Caco-2 (cell line): ENCODE measurements at regions not wholly inside any gene's neighbourhood (a gene's known extent, or its start where the extent isn't known, plus 50 kb on each side); places are given as distances from the start of the nearest gene placed in this dataset.

Experiments used
- BruUV-seq: library from RNA; stranded (reverse); fragments of 400-500 nt; replicated peaks from 2 replicates; lab custom pipeline; 2021; lab: Mats Ljungman, UMichigan
- CTCF ChIA-PET: fragments of 300-600 bp; sonication (Branson Sonifier 250); formaldehyde crosslinking; loops from one replicate; lab custom pipeline; 2022; ENCODE audit warnings: antibody characterized with exemption; lab: Charles Lee
- POLR2A ChIA-PET: fragments of 300-600 bp; sonication (Branson Sonifier 250); formaldehyde crosslinking; loops from one replicate; lab custom pipeline; 2022; ENCODE audit warnings: antibody characterized with exemption; lab: Charles Lee
- DNase-seq, 2 experiments: peaks; one replicate each; pipeline versions ENCODE4 v3.0.0 to v3.0.0-alpha.2; 2020 to 2022
- H3K27me3 ChIP-seq: replicated peaks from 2 replicates; pipeline ENCODE4 v1.6.0; 2011; ENCODE audit warnings: low read length; ENCODE audit not compliant: control insufficient read depth, insufficient read depth
- H3K36me3 ChIP-seq: 2 replicates; pipeline ENCODE4 v1.5.1; 2011; ENCODE audit warnings: low read length; ENCODE audit not compliant: control insufficient read depth, insufficient read depth
- H3K4me1 ChIP-seq: fragments of 250-450 bp; sonication (Bioruptor Pico); 2 replicates; pipeline ENCODE4 v1.5.1; 2020; ENCODE audit warnings: mild to moderate bottlenecking
- H3K4me3 ChIP-seq: 2 replicates; pipeline ENCODE4 v1.5.1; 2011; ENCODE audit warnings: low read depth, mild to moderate bottlenecking, control low read depth, low read length
- H3K9me3 ChIP-seq: fragments of 250-450 bp; sonication (Bioruptor Pico); 2 replicates; pipeline ENCODE4 v1.5.1; 2020; ENCODE audit warnings: mild to moderate bottlenecking, moderate library complexity
- H3K27ac Mint-ChIP-seq: one replicate; pipeline ENCODE4 v1.8.0; 2022; ENCODE audit warnings: mixed read lengths; ENCODE audit not compliant: unreplicated experiment
- H3K27me3 Mint-ChIP-seq: one replicate; pipeline ENCODE4 v1.8.0; 2022; ENCODE audit warnings: mixed read lengths; ENCODE audit not compliant: insufficient read depth, unreplicated experiment
- H3K36me3 Mint-ChIP-seq: one replicate; pipeline ENCODE4 v1.8.0; 2022; ENCODE audit warnings: mild to moderate bottlenecking, mixed read lengths; ENCODE audit not compliant: insufficient read depth, unreplicated experiment
- H3K4me1 Mint-ChIP-seq: one replicate; pipeline ENCODE4 v1.8.0; 2022; ENCODE audit warnings: low read depth, mixed read lengths; ENCODE audit not compliant: unreplicated experiment
- H3K4me3 Mint-ChIP-seq: one replicate; pipeline ENCODE4 v1.8.0; 2022; ENCODE audit warnings: mild to moderate bottlenecking, moderate library complexity, mixed read lengths; ENCODE audit not compliant: unreplicated experiment
- H3K9me3 Mint-ChIP-seq: one replicate; pipeline ENCODE4 v1.8.0; 2022; ENCODE audit warnings: mixed read lengths; ENCODE audit not compliant: unreplicated experiment
- intact Hi-C: fragments of 100-400 bp; cut with micrococcal nuclease; formaldehyde crosslinking; loops from one replicate; pipeline ENCODE4 v1.10.0; 2022; ENCODE audit not compliant: unreplicated experiment
- TF ChIP-seq, protein P1 (sequence below), 2 experiments: fragments of 200-600 bp in 1 of 2; IDR thresholded peaks; 1 replicate in 1 of 2; 2 replicates in 1 of 2; pipeline versions ENCODE4 v1.5.1 to v1.8.0; 2011 to 2022; ENCODE audit warnings: antibody characterized with exemption in 1 of 2, control low read depth in 1 of 2, inconsistent platforms in 1 of 2, low read depth in 1 of 2, low read length in 1 of 2, mild to moderate bottlenecking in 1 of 2, moderate library complexity in 1 of 2; ENCODE audit not compliant: insufficient read depth in 1 of 2, severe bottlenecking in 1 of 2, unreplicated experiment in 1 of 2

DNA sequence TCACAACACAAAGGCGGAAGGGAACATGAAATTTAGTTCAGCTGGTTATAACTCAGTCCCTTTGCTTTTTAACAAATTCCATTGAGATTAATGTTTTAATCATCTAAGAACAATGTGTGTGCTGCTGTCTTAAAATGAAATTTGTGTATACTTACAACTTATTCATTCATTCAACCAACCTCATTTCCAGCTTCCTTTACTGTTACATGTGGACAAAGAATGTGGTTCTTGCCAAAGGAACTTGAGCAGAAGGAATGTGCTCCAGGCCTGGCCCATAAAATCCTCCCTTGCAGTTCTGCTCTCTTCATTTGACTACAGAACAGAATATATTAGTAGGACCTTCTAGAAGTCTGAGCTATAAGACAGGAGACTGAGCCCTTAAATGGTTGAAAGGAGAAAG, 176.8 kb upstream of the GLRA2 start:
- H3K27ac Mint-ChIP-seq, result no peak overlapping the region
- no peaks in the 10 kb centered on the region for H3K9me3 ChIP-seq
- ChIA-PET POLR2A (no interaction called here), CTCF (no interaction called here)
- H3K4me3 Mint-ChIP-seq, result no peak overlapping the region
- no peaks in the 10 kb centered on the region for H3K27me3 ChIP-seq
- H3K36me3 ChIP-seq, result no peaks in the 10 kb centered on the region
- H3K36me3 Mint-ChIP-seq, result no peaks in the 10 kb centered on the region
- BruUV-seq, result no TSS peak
- TF ChIP-seq, protein P1, sequence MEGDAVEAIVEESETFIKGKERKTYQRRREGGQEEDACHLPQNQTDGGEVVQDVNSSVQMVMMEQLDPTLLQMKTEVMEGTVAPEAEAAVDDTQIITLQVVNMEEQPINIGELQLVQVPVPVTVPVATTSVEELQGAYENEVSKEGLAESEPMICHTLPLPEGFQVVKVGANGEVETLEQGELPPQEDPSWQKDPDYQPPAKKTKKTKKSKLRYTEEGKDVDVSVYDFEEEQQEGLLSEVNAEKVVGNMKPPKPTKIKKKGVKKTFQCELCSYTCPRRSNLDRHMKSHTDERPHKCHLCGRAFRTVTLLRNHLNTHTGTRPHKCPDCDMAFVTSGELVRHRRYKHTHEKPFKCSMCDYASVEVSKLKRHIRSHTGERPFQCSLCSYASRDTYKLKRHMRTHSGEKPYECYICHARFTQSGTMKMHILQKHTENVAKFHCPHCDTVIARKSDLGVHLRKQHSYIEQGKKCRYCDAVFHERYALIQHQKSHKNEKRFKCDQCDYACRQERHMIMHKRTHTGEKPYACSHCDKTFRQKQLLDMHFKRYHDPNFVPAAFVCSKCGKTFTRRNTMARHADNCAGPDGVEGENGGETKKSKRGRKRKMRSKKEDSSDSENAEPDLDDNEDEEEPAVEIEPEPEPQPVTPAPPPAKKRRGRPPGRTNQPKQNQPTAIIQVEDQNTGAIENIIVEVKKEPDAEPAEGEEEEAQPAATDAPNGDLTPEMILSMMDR (IDR thresholded peaks at IDR 0.05; ENCODE audit: insufficient read depth in 1 of 2, low read depth in 1 of 2, low read length in 1 of 2, severe bottlenecking in 1 of 2, unreplicated experiment in 1 of 2), result no peak
- no peaks in the 10 kb centered on the region for H3K4me1 Mint-ChIP-seq
- DNase-seq, result no peak
- H3K4me1 ChIP-seq, result no peaks in the 10 kb centered on the region
- intact Hi-C loops, result no loop called here
- H3K9me3 Mint-ChIP-seq, result no peaks in the 10 kb centered on the region
- H3K27me3 Mint-ChIP-seq, result no peaks in the 10 kb centered on the region
- H3K4me3 ChIP-seq, result no peak overlapping the region

- no peaks in the 10 kb centered on the region for H3K4me1 ChIP-seq
- H3K36me3 ChIP-seq, result no peaks in the 10 kb centered on the region
- no peak overlapping the region for H3K4me3 ChIP-seq
- Mint-ChIP-seq H3K27me3 (no peaks in the 10 kb centered on the region), H3K36me3 (no peaks in the 10 kb centered on the region), H3K4me1 (no peaks in the 10 kb centered on the region), H3K4me3 (no peak overlapping the region), H3K9me3 (no peaks in the 10 kb centered on the region), H3K27ac (no peak overlapping the region)
- POLR2A ChIA-PET, result no interaction called here
- H3K9me3 ChIP-seq, result no peaks in the 10 kb centered on the region
- no TSS peak for BruUV-seq
- intact Hi-C loops, result no loop called here
- DNase-seq, result no peak
- TF ChIP-seq, protein P1 (IDR thresholded peaks at IDR 0.05; ENCODE audit: insufficient read depth in 1 of 2, low read depth in 1 of 2, low read length in 1 of 2, severe bottlenecking in 1 of 2, unreplicated experiment in 1 of 2), result no peak
- CTCF ChIA-PET, result no interaction called here
- H3K27me3 ChIP-seq, result no peaks in the 10 kb centered on the region
Measured at GRCh38 chrX:14351611-14352303, 177.6 kb upstream of the GLRA2 start.

DNA sequence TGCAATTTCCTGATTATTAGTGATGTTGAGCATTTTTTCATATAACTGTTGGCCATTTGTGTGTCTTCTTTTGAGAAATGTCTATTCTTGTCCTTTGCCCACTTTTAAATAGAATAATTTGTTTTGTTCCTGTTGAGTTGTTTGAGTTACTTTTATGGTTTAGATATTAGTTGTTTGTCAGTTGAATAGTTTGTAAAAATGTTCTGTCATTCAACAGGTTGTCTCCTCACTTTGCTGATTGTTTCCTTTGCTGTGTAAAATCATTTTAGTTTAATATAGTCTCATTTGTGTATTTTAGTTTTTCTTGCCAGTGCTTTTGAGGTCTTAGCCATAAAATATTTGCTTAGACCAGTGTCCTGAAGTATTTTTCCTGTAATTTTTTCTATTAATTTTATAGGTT, 181.8 kb upstream of the GLRA2 start:
- no peak for DNase-seq
- H3K4me3 Mint-ChIP-seq, result no peak overlapping the region
- BruUV-seq, result no TSS peak

More for the DNA sequence above, 181.8 kb upstream of the GLRA2 start:
- POLR2A ChIA-PET, result no interaction called here
- H3K4me3 ChIP-seq, result no peak overlapping the region
- CTCF ChIA-PET, result no interaction called here
- no peaks in the 10 kb centered on the region for H3K27me3 ChIP-seq
- TF ChIP-seq, protein P1 (IDR thresholded peaks at IDR 0.05; ENCODE audit: insufficient read depth in 1 of 2, low read depth in 1 of 2, low read length in 1 of 2, severe bottlenecking in 1 of 2, unreplicated experiment in 1 of 2), result no peak
- no peak overlapping the region for H3K27ac Mint-ChIP-seq
- H3K9me3 Mint-ChIP-seq, result peaks cover 5% of the 10 kb centered on the region
- no peaks in the 10 kb centered on the region for H3K9me3 ChIP-seq
- no peaks in the 10 kb centered on the region for H3K4me1 ChIP-seq
- H3K36me3 Mint-ChIP-seq, result no peaks in the 10 kb centered on the region
- no peaks in the 10 kb centered on the region for H3K36me3 ChIP-seq
- intact Hi-C loops, result no loop called here
- H3K27me3 Mint-ChIP-seq, result no peaks in the 10 kb centered on the region
- no peaks in the 10 kb centered on the region for H3K4me1 Mint-ChIP-seq
